ENCODE measurements at regions not wholly inside any gene's neighbourhood (a gene's known extent, or its start where the extent isn't known, plus 50 kb on each side); places are given as distances from the start of the nearest gene placed in this dataset.

GRCh38 chr18:41845563-41845962 lies 109.5 kb upstream of the PIK3C3 start:
- no peak for DNase-seq
- H3K27me3 ChIP-seq (replicated peaks; ENCODE audit: control insufficient read depth, insufficient read depth, low read length, poor library complexity, severe bottlenecking), result no peaks in the 10 kb centered on the region
- H3K9me3 ChIP-seq (ENCODE audit: control insufficient read depth, low read length), result no peaks in the 10 kb centered on the region
- H3K4me3 ChIP-seq (ENCODE audit: insufficient read depth, low read depth, low read length, poor library complexity, severe bottlenecking), result no peak overlapping the region
- no peak overlapping the region for H3K27ac ChIP-seq (ENCODE audit: insufficient read depth, low read length, poor library complexity, severe bottlenecking)
- no peaks in the 10 kb centered on the region for H3K4me1 ChIP-seq (ENCODE audit: control insufficient read depth, insufficient read depth, low read length, poor library complexity, severe bottlenecking)
- no peaks in the 10 kb centered on the region for H3K36me3 ChIP-seq (ENCODE audit: control insufficient read depth, insufficient read depth, low read length)

GRCh38 chr18:41842886-41843285 lies 112.1 kb upstream of the PIK3C3 start:
- Histone ChIP-seq H3K9me3 (ENCODE audit: control insufficient read depth, low read length) (no peaks in the 10 kb centered on the region), H3K36me3 (ENCODE audit: control insufficient read depth, insufficient read depth, low read length) (no peaks in the 10 kb centered on the region), H3K27me3 (replicated peaks; ENCODE audit: control insufficient read depth, insufficient read depth, low read length, poor library complexity, severe bottlenecking) (no peaks in the 10 kb centered on the region), H3K4me3 (ENCODE audit: insufficient read depth, low read depth, low read length, poor library complexity, severe bottlenecking) (no peak overlapping the region), H3K27ac (ENCODE audit: insufficient read depth, low read length, poor library complexity, severe bottlenecking) (no peak overlapping the region), H3K4me1 (ENCODE audit: control insufficient read depth, insufficient read depth, low read length, poor library complexity, severe bottlenecking) (no peaks in the 10 kb centered on the region)
- no peak for DNase-seq

GRCh38 chr18:41829647-41830516 lies 125.2 kb upstream of the PIK3C3 start:
- DNase-seq, result no peak
- Histone ChIP-seq H3K36me3 (ENCODE audit: control insufficient read depth, insufficient read depth, low read length) (no peaks in the 10 kb centered on the region), H3K4me3 (ENCODE audit: insufficient read depth, low read depth, low read length, poor library complexity, severe bottlenecking) (no peak overlapping the region), H3K4me1 (ENCODE audit: control insufficient read depth, insufficient read depth, low read length, poor library complexity, severe bottlenecking) (no peaks in the 10 kb centered on the region), H3K9me3 (ENCODE audit: control insufficient read depth, low read length) (no peaks in the 10 kb centered on the region), H3K27ac (ENCODE audit: insufficient read depth, low read length, poor library complexity, severe bottlenecking) (no peak overlapping the region), H3K27me3 (replicated peaks; ENCODE audit: control insufficient read depth, insufficient read depth, low read length, poor library complexity, severe bottlenecking) (no peaks in the 10 kb centered on the region)

GRCh38 chr18:41828137-41828536 lies 126.9 kb upstream of the PIK3C3 start:
- H3K9me3 ChIP-seq (ENCODE audit: control insufficient read depth, low read length), result no peaks in the 10 kb centered on the region
- H3K27ac ChIP-seq (ENCODE audit: insufficient read depth, low read length, poor library complexity, severe bottlenecking), result no peak overlapping the region
- no peak for DNase-seq
- H3K27me3 ChIP-seq (replicated peaks; ENCODE audit: control insufficient read depth, insufficient read depth, low read length, poor library complexity, severe bottlenecking), result no peaks in the 10 kb centered on the region
- no peaks in the 10 kb centered on the region for H3K36me3 ChIP-seq (ENCODE audit: control insufficient read depth, insufficient read depth, low read length)
- H3K4me1 ChIP-seq (ENCODE audit: control insufficient read depth, insufficient read depth, low read length, poor library complexity, severe bottlenecking), result no peaks in the 10 kb centered on the region
- no peak overlapping the region for H3K4me3 ChIP-seq (ENCODE audit: insufficient read depth, low read depth, low read length, poor library complexity, severe bottlenecking)

- H3K36me3 ChIP-seq (ENCODE audit: control insufficient read depth, insufficient read depth, low read length), result no peaks in the 10 kb centered on the region
- no peaks in the 10 kb centered on the region for H3K4me1 ChIP-seq (ENCODE audit: control insufficient read depth, insufficient read depth, low read length, poor library complexity, severe bottlenecking)
- no peaks in the 10 kb centered on the region for H3K9me3 ChIP-seq (ENCODE audit: control insufficient read depth, low read length)
- no peak overlapping the region for H3K4me3 ChIP-seq (ENCODE audit: insufficient read depth, low read depth, low read length, poor library complexity, severe bottlenecking)
- H3K27me3 ChIP-seq (replicated peaks; ENCODE audit: control insufficient read depth, insufficient read depth, low read length, poor library complexity, severe bottlenecking), result no peaks in the 10 kb centered on the region
- no peak overlapping the region for H3K27ac ChIP-seq (ENCODE audit: insufficient read depth, low read length, poor library complexity, severe bottlenecking)
- DNase-seq, result no peak
Observed at GRCh38 chr18:41820784-41821183, 134.2 kb upstream of the PIK3C3 start.

- Histone ChIP-seq H3K27me3 (replicated peaks; ENCODE audit: control insufficient read depth, insufficient read depth, low read length, poor library complexity, severe bottlenecking) (no peaks in the 10 kb centered on the region), H3K4me1 (ENCODE audit: control insufficient read depth, insufficient read depth, low read length, poor library complexity, severe bottlenecking) (no peaks in the 10 kb centered on the region), H3K27ac (ENCODE audit: insufficient read depth, low read length, poor library complexity, severe bottlenecking) (no peak overlapping the region), H3K9me3 (ENCODE audit: control insufficient read depth, low read length) (no peaks in the 10 kb centered on the region), H3K36me3 (ENCODE audit: control insufficient read depth, insufficient read depth, low read length) (no peaks in the 10 kb centered on the region), H3K4me3 (ENCODE audit: insufficient read depth, low read depth, low read length, poor library complexity, severe bottlenecking) (no peak overlapping the region)
- no peak for DNase-seq
Observed at GRCh38 chr18:41818381-41819355, 136.4 kb upstream of the PIK3C3 start.

- Histone ChIP-seq H3K4me1 (ENCODE audit: control insufficient read depth, insufficient read depth, low read length, poor library complexity, severe bottlenecking) (no peaks in the 10 kb centered on the region), H3K36me3 (ENCODE audit: control insufficient read depth, insufficient read depth, low read length) (no peaks in the 10 kb centered on the region), H3K9me3 (ENCODE audit: control insufficient read depth, low read length) (no peaks in the 10 kb centered on the region), H3K27ac (ENCODE audit: insufficient read depth, low read length, poor library complexity, severe bottlenecking) (no peak overlapping the region), H3K4me3 (ENCODE audit: insufficient read depth, low read depth, low read length, poor library complexity, severe bottlenecking) (no peak overlapping the region), H3K27me3 (replicated peaks; ENCODE audit: control insufficient read depth, insufficient read depth, low read length, poor library complexity, severe bottlenecking) (no peaks in the 10 kb centered on the region)
- DNase-seq, result no peak
Observed at GRCh38 chr18:41814651-41815050, 140.4 kb upstream of the PIK3C3 start.

GRCh38 chr18:41809652-41810051 lies 145.4 kb upstream of the PIK3C3 start:
- Histone ChIP-seq H3K27me3 (replicated peaks; ENCODE audit: control insufficient read depth, insufficient read depth, low read length, poor library complexity, severe bottlenecking) (no peaks in the 10 kb centered on the region), H3K4me3 (ENCODE audit: insufficient read depth, low read depth, low read length, poor library complexity, severe bottlenecking) (no peak overlapping the region), H3K9me3 (ENCODE audit: control insufficient read depth, low read length) (no peaks in the 10 kb centered on the region), H3K27ac (ENCODE audit: insufficient read depth, low read length, poor library complexity, severe bottlenecking) (no peak overlapping the region), H3K36me3 (ENCODE audit: control insufficient read depth, insufficient read depth, low read length) (no peaks in the 10 kb centered on the region), H3K4me1 (ENCODE audit: control insufficient read depth, insufficient read depth, low read length, poor library complexity, severe bottlenecking) (no peaks in the 10 kb centered on the region)
- DNase-seq, result no peak

- Histone ChIP-seq H3K27ac (ENCODE audit: insufficient read depth, low read length, poor library complexity, severe bottlenecking) (no peak overlapping the region), H3K4me3 (ENCODE audit: insufficient read depth, low read depth, low read length, poor library complexity, severe bottlenecking) (no peak overlapping the region), H3K27me3 (replicated peaks; ENCODE audit: control insufficient read depth, insufficient read depth, low read length, poor library complexity, severe bottlenecking) (no peaks in the 10 kb centered on the region), H3K4me1 (ENCODE audit: control insufficient read depth, insufficient read depth, low read length, poor library complexity, severe bottlenecking) (no peaks in the 10 kb centered on the region), H3K9me3 (ENCODE audit: control insufficient read depth, low read length) (no peaks in the 10 kb centered on the region), H3K36me3 (ENCODE audit: control insufficient read depth, insufficient read depth, low read length) (no peaks in the 10 kb centered on the region)
- DNase-seq, result no peak
Observed at GRCh38 chr18:41805341-41805740, 149.7 kb upstream of the PIK3C3 start.

- Histone ChIP-seq H3K4me1 (ENCODE audit: control insufficient read depth, insufficient read depth, low read length, poor library complexity, severe bottlenecking) (no peaks in the 10 kb centered on the region), H3K27ac (ENCODE audit: insufficient read depth, low read length, poor library complexity, severe bottlenecking) (no peak overlapping the region), H3K27me3 (replicated peaks; ENCODE audit: control insufficient read depth, insufficient read depth, low read length, poor library complexity, severe bottlenecking) (no peaks in the 10 kb centered on the region), H3K4me3 (ENCODE audit: insufficient read depth, low read depth, low read length, poor library complexity, severe bottlenecking) (no peak overlapping the region), H3K36me3 (ENCODE audit: control insufficient read depth, insufficient read depth, low read length) (no peaks in the 10 kb centered on the region), H3K9me3 (ENCODE audit: control insufficient read depth, low read length) (no peaks in the 10 kb centered on the region)
- DNase-seq, result no peak
Observed at GRCh38 chr18:41798879-41799278, 156.2 kb upstream of the PIK3C3 start.

Measured in effector memory CD4-positive, alpha-beta T cell (primary cell).